ENCODE measurements at regions not wholly inside any gene's neighbourhood (a gene's known extent, or its start where the extent isn't known, plus 50 kb on each side); places are given as distances from the start of the nearest gene placed in this dataset.
A peak's percentile ranks its signal among the peaks of the same experiment; 100 is the strongest.
"Not testable (repeated sequence)": the region's sequence is repeated elsewhere in the genome, so short reads cannot be mapped to it uniquely, and the experiment has no call there.

- DNase-seq (ENCODE audit: low spot score): not testable (repeated sequence)
Observed at GRCh38 chr11:67804435-67805252, 130.2 kb upstream of the ALDH3B2 start.

GRCh38 chr11:67803519-67803918 lies 129.1 kb upstream of the ALDH3B2 start:
- not testable (repeated sequence) for DNase-seq (ENCODE audit: low spot score)

GRCh38 chr11:67803055-67803454 lies 128.6 kb upstream of the ALDH3B2 start:
- DNase-seq (ENCODE audit: low spot score): not testable (repeated sequence)

- not testable (repeated sequence) for DNase-seq (ENCODE audit: low spot score)
Observed at GRCh38 chr11:67802623-67803022, 128.2 kb upstream of the ALDH3B2 start.

DNA sequence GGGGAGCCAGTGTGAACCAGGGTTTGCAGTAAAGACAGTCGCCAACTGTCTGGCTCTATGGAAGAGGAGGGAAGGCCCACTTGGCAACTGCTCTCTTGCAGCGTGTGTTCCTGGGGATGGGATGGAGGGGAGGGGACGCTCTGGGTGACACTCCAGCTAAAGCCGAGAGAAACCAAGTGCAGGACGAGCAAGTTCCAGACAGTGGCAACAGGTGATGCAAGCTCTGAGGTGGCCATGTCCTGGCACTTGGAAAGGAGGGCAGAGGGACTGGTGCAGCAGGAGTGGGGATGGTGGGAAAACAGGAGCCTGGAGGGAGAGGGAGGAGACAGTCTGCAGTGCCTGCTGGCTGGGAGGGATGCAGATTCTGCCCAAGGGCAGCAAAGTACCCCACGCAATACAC lies 127.0 kb upstream of the ALDH3B2 start:
- not testable (repeated sequence) for DNase-seq (ENCODE audit: low spot score)

- not testable (repeated sequence) for DNase-seq (ENCODE audit: low spot score)
Observed at GRCh38 chr11:67800591-67800990, 126.2 kb upstream of the ALDH3B2 start.

DNA sequence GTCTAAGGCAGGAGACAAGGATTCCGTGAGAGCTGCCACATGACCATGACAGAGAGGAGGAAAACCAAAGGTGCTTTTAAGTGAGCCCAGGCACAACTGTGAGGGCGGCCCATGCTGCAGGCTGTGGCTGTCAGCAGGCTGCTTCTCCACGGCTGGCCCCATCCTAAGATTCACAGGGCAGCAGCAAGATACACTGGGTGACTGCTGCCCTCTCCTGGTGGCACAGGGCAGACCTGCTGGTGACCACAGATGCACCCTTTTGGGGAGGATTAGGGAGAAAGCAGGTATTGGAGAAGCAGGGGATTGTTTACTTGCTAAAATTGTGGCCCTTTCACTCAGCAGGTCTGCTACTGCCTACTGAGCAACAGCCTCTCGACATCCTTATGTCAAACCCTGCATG lies 125.4 kb upstream of the ALDH3B2 start:
- DNase-seq (ENCODE audit: low spot score): not testable (repeated sequence)

DNA sequence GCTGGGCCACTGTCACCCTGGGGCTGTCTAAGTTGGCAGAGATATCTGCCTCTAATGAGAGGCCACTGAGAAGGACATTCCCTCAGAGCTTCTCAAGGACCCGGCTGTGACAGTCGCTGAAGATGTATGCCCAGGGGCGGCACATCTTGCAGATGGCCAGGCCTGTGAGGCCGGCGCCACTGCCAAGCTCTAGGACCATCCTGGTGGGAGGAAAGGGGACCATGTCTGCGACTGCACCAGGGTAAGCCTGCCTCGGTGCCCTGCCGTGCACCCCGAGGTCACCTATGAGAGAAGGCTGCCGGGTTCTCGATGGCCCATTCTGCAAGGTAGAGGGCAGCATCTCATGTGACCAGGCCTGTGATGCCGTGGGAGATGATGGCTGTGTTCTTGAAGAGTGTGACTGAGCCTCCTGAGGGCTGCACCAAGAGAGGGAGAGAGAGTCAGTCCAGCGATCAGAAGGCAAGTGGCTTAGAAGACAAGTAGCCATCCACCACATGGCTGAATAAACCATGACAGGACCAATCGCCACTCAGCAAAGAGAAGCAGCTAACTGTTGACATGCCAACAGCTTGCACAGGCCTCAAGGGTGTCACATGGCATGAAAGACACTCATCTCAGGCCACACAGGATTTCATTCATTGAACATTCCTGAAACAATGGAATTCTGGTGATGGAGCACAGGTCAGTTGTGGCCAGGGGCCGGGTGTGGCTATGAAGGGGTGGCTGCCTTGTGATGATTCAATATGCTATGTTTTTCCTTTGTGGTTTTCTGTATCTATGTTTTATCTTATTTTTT lies 123.5 kb upstream of the ALDH3B2 start:
- not testable (repeated sequence) for DNase-seq (ENCODE audit: low spot score)

DNA sequence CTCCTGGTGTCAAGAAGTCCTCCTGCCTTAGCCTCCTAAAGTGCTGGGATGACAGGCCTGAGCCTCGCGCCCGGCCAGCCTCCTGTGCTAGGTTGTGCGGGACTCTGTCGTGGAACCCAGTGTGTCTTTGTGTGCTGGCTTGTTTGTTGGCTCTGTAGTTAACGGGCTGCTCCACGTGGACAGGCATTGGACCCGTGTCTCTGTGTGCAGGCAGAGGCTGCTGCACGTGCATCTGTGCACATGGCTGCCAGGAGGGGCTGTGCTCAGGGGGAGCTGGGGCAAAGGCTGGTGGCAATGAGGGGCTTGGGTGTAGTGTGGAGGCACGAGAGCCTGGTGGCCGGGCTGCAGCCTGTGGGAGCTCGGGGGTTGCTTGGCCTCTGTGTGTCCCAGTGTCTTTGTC lies 121.3 kb upstream of the ALDH3B2 start:
- DNase-seq (ENCODE audit: low spot score): no peak

DNA sequence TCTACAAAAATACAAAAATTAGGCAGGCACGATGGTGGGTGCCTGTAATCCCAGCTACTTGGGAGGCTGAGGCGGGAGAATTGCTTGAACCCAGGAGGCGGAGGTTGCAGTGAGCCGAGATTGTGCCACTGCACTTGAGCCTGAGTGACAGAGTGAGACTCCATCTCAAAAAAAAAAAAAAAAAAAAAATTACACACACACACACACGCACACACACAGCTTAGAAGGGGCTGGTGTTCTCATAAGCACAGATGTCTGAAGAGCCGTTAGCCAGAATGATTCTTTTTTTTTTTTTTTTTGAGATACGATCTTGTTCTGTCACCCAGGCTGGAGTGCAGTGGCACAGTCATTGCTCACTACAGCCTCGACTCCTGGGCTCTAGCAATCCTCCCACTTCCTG lies 119.3 kb upstream of the ALDH3B2 start:
- not testable (repeated sequence) for DNase-seq (ENCODE audit: low spot score)

GRCh38 chr11:67792273-67792990 lies 118.0 kb upstream of the ALDH3B2 start:
- DNase-seq (ENCODE audit: low spot score): peak; percentile 25

- not testable (repeated sequence) for DNase-seq (ENCODE audit: low spot score)
Observed at GRCh38 chr11:67791598-67792170, 117.3 kb upstream of the ALDH3B2 start.

- not testable (repeated sequence) for DNase-seq (ENCODE audit: low spot score)
Observed at GRCh38 chr11:67788341-67788695, 113.9 kb upstream of the ALDH3B2 start.

- not testable (repeated sequence) for DNase-seq (ENCODE audit: low spot score)
Observed at GRCh38 chr11:67787681-67788340, 113.4 kb upstream of the ALDH3B2 start.

DNA sequence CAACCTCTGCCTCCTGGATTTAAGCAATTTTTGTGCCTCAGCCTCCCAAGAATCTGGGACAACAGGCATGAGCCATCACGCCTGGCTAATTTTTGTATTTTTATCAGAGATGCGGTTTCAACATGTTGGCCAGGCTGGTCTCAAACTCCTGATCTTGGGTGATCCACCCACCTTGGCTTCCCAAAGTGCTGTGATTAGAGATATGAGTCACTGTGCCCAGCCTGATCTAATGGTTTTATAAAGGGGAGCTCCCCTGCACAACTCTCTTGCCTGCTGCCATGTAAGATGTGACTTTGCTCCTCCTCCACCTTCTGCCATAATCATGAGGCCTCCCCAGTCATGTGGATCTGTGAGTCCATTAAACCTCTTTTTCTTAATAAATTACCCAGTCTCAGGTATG lies 107.5 kb upstream of the ALDH3B2 start:
- not testable (repeated sequence) for DNase-seq (ENCODE audit: low spot score)

GRCh38 chr11:67781506-67781905 lies 107.1 kb upstream of the ALDH3B2 start:
- not testable (repeated sequence) for DNase-seq (ENCODE audit: low spot score)

DNA sequence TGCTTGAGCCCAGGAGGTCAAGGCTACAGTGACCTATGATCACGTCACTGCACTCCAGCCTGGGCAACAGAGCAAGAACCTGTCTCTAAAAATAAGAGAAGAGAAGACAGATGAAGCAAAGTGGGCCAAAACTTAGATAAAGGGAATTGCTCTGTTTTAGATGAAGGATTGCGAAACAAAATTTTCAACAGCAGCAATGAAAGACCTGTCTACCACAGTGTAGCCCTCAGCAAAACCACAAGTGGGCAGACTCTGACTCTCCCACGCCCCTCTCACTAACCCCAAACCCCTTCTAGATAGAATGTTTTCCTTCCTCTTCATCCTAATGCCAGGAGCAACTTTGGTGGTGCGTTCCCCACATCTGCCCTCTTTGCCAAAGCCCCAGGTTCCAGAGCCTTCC lies 105.6 kb upstream of the ALDH3B2 start:
- no peak for DNase-seq (ENCODE audit: low spot score)

GRCh38 chr11:67779189-67779875 lies 104.9 kb upstream of the ALDH3B2 start:
- not testable (repeated sequence) for DNase-seq (ENCODE audit: low spot score)

DNA sequence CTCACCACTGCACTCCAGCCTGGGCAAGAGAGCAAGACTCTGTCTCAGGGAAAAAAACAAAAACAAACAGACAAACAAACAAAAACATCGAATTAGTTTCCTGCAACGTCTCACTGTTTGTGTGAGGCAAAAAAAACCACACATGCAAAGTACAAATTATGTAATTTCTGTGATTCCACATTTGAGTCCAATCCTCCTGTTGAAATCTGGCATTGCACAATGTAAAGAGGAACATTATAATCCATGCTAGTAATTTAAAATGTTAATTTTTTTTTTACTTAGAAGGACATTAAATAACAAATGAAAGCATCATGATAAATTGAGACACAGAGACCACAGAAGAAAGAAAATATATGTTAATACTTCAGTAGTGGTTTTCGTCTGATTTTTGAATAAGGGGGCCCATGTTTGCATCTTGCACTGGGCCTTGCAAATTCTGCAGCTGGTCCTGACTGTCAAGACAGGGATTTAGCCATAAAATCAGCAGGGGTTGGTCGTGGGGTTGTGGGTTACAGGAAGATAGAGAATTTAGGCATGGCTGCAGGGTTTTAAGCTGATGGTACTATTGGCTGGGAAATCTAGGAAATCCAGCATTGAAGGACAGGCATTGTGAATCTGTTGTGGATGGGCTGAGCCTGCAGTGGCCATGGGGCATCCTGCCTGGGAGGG lies 102.6 kb upstream of the ALDH3B2 start:
- DNase-seq (ENCODE audit: low spot score): no peak

GRCh38 chr11:67774175-67774574 lies 99.8 kb upstream of the ALDH3B2 start:
- DNase-seq (ENCODE audit: low spot score): not testable (repeated sequence)

Measured in pons (tissue), 1 donor.